GM18526 (cell line): ENCODE measurements at regions not wholly inside any gene's neighbourhood (a gene's known extent, or its start where the extent isn't known, plus 50 kb on each side); places are given as distances from the start of the nearest gene placed in this dataset.

Experiments
- POLR2A ChIP-seq: IDR thresholded peaks from 3 replicates; pipeline ENCODE4 v1.6.1; 2011; ENCODE audit not compliant: insufficient read length; ENCODE audit errors: extremely low read depth

DNA sequence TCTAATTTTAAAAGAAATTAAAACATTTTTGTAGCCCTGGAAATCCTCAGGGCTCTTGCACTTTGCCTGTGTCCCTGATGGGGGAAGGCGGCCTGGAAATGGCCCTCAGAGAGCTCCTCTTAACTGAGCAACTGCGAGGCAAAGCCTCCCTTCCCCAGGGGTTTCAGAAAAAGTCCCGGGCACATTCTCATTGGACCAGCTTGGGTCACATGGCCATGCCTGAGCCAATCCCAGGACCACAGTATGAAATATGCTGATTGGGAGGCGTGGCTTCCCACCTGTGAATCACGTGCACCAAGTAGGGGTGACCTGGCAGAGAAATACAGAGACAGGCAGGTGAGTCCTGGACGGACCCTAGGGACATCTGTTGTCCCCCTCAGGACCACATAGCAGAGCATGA lies 90.4 kb upstream of the SFSWAP start:
- no peak for TF ChIP-seq POLR2A

DNA sequence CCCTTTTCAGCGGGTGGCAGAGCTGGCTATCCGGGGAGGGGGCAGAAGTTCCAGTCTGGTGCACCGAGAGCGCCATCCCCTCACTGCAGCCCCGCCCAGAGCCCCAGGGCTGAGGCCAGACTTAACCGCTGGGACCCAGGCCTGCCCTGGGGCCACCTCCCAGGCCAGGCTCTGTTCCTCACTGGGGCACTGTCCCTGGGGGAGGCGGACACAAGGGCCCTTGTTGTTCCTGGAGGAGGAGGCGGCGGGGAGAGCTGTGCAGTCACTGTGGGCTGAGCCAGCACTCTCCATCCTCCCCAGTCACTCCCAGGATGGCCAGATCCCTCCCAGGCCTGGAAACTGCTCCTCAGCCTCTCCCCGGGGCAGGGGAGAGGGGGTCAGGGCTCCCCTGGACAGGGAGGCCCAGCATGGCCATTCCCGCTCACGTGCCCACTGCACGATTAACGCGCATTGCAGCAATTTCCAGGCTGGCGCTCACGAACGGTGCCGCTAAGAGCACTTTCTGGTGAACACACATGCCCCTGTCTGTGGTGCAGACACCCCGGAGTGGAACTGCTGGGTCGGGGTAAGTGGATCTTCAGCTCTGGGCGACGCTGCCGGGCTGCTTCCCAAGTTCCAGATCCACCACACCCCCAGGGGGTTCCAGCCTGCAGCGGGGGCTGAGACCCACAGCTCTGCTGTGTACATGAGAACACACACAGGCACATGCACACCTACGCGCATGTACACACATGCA lies 89.8 kb upstream of the SFSWAP start:
- TF ChIP-seq POLR2A = no peak

DNA sequence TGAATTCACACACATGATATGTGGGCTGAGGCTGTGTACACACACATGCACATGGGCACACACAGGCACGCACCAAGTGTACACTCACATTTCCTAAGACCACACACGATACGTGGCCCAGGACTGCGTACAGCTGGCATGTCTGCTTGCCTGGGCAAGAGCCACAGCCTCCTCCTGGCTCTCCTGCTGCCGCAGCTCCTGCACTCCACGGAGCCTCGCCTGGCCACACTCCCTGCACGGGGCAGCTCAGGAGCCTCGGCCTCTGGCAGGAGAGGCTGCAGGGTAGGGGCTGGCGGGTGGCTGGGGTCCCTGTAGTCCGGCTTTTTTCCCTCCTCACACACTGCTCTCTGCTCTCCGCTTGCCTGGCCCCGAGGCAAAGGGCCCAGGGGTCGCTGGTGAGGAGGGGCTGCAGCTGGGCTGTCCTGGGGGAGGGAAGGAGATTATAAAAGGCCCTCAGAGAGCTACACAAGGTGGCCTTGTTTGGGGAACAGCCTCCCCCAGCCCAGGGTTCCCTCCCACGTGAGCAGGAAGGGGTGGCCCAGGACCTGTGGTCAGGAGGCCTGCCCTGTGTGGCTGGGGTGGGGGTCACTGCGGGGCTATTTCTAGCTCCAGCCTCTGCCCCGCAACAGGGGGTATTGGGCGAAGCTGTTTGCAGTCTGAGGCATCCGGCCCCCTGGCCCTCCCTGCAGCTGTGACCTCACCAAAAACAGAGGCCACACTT lies 89.0 kb upstream of the SFSWAP start:
- TF ChIP-seq POLR2A = no peak

DNA sequence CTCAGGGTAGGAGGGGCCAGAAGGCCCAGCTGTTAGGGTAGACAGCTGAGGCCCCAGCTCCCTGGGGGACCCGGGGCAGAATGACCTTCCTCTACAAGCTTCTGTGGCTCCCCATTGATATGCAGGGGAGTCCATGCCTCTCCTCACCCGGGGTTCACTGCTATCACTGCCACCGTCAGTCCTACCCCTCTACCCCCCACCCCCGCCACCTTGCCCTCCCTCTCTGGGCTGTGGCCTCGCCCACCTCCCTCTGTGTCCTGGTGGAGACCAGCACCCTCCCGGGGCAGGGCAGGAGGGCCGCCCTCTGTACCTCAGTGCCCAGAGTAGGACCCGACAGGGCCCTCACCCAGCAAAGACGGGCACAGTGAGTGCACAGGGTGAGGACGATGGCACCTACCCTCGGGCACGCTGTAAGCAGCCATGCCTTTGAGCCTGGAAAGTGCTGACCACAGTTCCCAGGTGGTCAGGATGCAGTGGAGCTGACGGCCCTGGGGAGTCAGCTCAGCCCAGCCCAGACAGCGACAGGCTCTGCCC lies 88.4 kb upstream of the SFSWAP start:
- TF ChIP-seq POLR2A = no peak

DNA sequence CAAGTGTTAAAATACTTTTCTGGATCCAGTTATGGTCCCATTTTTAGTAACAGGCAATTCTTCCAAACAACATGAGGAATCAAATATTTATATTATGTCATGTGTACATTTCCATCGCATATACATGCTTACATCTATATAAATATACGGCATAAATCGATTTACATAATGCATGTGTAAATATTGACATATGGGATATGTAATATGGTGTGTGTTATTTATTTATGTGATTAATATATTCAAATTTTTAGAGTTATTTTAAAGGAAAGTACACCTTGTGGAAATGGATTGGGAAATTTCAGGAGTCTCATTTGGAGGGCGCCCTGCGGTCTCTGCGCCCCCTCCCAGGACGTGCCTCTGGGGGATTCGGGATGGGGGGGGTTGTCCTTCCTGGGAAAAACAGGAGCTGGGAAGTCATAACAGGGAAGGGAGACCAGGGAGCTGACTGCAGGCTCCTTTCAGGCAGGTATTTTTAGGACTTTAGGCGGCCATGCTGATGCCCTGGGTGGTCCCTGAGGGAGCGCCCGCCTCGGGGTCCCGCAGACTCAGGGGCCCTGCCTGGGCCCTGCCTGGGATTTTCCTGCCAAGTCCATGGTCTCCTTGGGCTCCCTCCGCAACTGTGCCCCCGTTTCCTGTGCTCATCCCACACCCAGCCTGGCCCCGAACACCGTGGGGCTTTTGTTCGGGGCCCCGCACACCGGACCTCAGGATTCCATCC lies 82.7 kb upstream of the SFSWAP start:
- TF ChIP-seq POLR2A = no peak

DNA sequence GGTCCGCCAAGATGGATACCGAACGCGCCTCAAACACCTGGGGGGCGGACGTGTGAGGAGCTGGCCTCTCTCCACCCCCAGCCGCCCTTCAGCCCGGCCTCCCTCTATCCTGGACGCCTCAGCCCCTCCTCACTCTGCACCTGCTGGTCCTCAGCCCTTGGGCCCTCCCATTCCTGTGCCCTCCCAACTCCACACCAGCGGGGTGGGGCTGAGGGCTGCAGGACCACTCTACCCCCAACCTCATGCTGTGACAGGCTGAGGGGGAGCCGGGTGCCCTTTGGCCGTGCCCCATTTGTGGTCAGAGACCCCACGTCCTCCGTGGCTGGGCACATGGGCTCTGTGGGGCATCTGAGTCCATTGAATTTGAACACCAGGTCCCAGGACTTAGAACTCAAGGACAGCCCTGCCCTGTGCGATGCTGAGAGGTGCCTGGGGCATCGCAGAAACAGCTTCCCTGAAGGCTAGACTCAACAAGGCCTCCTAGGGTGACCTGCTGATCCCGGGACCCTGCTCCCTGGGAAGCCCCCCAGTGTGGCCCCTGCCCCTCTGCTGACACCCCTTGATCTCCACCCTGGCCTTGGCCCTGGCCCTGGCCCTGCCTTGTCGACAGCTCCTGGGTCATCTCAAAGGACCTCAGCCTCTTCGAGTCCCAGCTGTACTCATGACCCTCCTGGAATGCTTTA lies 82.0 kb upstream of the SFSWAP start:
- no peak for TF ChIP-seq POLR2A

DNA sequence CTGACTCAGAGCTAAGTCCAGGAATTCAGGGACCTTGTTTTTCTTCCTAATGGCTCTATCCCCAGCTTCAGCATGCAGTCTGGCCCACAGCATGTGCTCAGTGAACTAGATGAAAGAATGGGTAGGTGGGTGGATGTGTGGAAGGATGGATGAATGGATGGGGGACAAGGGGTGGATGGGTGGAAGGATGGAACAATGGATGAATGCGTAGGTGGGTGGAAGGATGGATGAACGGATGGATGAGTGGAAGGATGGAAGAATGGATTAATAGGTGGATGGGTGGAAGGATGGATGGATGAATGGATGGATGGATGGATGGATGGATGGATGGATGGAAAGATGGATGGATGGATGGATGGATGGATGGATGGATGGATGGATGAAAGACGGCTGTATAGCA lies 79.7 kb upstream of the SFSWAP start:
- TF ChIP-seq POLR2A = no peak

DNA sequence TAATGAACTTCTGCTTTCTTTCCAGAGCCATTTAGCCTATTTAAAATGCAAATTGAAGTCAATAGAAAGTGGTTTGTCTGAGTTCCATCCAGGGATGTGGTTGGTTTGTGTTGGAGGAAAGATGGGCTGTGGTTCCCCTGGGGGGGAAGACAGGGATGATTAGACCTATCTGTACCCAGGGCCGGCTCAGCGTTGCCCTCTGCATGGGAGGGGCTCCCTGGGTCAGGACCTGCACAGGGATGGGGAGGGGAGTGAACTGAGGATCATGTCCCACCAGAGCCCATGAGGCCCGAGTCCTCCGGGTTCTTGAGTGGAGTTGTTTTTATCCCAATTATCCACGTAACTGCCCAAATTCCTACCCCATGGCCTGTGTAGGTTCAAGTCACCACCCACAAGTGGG lies 76.9 kb upstream of the SFSWAP start:
- no peak for TF ChIP-seq POLR2A

DNA sequence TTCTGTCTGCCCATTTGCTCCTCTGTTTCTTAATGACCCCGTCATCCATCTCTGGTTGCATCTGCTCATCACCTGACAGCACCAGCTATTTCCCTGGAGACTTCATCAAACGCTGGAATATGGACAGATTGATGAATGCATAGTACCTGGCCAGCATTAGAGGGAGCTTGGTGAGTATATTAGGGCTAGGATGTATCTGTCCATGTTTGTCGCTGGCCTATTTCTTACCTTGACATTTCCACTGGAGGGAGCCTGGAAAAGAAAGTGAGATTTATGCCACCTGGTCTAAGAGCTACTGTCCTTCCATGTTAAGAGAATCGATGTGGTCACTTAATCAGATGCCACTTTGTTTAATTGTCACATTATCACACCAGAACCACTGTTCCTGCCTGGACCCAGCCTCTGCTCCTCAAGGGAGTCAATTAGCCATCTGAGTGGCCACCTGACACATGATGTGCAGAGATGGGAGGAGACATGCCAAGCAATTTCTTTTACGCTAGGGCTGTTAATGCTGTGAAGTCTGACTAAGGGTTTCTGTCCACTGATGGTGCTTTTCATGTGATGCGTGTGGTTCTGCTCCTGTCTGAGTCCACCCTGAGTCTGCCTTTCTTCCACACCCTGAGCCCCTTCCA lies 75.3 kb upstream of the SFSWAP start:
- no peak for TF ChIP-seq POLR2A

DNA sequence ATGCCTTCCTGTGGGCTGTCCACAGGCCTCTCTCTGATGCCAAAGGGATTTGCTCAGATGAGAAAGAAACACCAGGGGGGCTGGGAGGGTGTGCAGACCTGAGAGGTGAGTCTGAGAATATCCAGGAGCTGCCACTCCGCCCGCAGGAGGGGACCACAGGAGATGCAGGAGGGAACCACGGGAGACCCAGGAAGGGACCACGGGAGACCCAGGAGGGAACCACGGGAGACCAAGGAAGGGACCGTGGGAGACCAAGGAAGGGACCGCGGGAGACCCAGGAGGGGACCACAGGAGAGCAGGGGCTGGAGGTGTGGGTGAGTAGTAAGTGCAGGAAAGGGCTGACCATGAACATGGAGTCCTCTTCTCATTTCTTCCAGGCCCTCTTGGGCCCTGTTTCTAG lies 74.6 kb upstream of the SFSWAP start:
- no peak for TF ChIP-seq POLR2A

DNA sequence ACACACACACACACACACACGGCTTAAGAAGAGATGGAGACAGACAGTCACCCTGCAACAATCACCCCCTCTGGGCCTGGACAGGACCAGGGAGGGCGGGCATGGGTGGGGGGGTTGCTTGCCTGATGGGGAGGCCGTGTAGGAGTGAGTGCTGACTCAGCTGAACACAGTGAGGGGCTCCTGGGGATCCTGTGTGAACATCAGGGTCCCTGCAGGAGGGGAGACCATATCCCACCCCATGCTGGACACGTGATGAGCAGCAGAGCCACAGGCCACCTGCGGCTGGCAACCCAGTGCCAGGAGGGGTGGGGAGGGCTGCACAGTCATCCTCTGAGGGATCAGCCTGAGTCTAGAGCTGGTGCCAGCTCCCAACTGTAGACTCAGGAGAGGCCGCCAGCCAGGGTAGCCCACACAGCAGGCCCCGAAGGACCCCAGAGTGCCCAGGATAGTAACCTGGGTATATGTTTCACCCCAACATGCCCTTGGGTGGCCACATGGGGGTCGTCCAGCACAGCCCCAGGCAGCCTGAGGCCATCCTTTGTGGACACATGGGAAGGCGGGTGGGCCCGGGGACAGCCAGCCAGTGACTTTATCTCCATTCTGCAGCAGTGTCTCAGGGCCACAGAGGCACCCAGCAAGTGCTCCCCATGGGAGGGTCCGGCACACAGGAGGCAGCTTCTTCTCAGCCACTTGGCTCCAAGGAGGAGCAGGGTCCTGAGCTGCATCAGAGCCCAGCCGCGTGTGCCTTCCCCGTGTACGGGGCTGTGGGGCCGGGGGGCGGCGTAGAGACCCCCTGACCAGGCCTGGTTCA lies 73.7 kb upstream of the SFSWAP start:
- no peak for TF ChIP-seq POLR2A

DNA sequence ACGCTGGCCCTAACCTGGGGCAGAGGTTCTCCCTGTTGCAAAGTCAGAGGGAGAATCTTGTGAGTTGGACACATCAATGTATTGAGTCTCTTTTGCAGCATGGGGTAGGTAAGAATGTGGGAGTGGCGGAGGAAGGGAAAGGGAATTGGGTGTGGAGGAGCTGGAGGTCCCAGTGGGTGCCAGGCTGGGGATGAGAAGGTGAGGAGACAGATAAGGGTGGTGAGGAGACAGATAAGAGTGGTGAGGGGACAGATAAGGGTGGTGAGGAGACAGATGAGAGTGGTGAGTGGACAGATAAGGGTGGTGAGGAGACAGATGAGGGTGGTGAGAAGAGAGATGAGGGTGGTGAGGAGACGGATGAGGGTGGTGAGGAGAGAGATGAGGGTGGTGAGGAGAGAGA lies 72.9 kb upstream of the SFSWAP start:
- no peak for TF ChIP-seq POLR2A

DNA sequence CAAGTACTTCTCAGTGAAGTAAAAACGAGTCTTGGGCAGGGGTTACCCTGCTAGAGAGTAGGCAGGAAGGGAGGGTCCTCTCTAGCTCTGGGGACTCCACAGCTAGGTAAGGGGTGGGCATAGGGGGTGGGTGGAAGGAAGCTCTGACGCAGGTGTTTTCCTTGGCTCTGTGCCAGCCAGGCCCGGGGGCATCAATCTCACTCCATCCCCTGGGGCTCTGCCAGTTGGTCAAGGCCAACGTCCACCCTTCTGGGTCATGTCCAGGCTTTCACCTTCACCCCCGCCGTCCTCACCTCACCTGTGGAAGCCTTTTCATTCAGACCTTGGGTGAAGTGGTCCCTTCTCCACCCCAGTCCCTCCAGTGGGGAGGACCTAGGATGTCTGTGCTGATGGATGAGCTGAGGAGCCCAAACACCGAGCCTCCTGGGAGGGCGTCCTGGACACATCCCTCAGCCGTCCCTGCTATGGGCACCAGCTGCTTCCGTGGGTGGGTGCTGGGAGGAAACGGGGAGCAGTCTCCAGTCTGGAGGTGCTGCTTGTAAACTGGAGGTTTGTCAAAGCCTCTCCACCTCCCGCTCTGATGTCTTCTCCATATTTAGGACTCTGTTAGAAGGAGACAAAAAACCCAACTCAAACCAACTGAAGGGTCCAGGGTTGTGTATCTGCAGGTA lies 71.5 kb upstream of the SFSWAP start:
- TF ChIP-seq POLR2A = no peak

DNA sequence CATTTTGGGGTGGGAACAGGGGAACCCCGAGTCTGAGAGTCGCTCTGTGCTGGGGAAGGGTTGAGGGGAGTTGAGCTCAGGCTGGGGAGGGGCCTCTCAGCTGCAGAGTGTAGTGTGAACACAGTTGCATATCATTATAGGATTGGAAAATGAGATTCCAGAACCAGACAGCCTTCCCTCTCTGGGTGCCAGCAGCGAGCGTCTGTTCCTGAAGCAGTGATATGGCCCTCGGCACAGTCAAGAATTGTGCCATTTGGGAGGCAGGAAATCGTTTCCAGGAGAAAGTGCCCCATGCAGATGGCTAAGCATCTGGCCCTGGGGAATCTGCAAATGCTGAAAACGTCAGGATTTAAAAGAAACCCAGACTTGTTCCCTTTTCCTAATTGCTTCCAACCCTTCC lies 70.4 kb upstream of the SFSWAP start:
- no peak for TF ChIP-seq POLR2A

DNA sequence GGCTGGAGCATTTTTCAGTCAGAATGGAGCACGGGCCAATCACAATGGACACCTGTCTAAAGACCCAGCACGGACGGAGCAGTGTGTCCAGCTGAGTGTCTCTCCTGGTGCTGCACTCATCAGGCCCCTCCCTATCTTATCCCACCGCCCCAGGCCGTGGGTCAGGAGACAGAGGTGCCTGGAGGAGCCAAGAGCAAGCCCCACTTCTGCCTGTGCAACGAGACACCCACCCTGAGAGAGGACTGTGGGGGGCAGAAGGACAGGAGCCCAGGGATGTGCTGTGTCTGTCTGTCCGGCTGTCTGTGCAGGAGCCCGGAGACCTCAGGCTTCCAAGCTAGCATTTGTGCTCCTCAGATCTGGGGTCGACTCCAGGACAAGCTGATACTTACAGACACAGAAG lies 69.6 kb upstream of the SFSWAP start:
- TF ChIP-seq POLR2A = no peak
